H1 (cell line): ENCODE measurements at regions not wholly inside any gene's neighbourhood (a gene's known extent, or its start where the extent isn't known, plus 50 kb on each side); places are given as distances from the start of the nearest gene placed in this dataset.
A peak's percentile ranks its signal among the peaks of the same experiment; 100 is the strongest.

Experiments used
- CTCF ChIA-PET: fragments of 300-600 bp; sonication (Branson Sonifier 250); formaldehyde crosslinking; loops from one replicate; lab custom pipeline; 2021; ENCODE audit not compliant: partially characterized antibody; lab: Charles Lee
- POLR2A ChIA-PET: fragments of 300-600 bp; sonication (Branson Sonifier 250); formaldehyde crosslinking; loops from one replicate; lab custom pipeline; 2021; ENCODE audit warnings: inconsistent platforms; ENCODE audit not compliant: partially characterized antibody; lab: Charles Lee
- DNase-seq, 2 experiments: peaks; one replicate each; pipeline versions ENCODE4 v3.0.0 to v3.0.0-alpha.2; 2010 to 2022; ENCODE audit warnings: low spot score in 2 of 2, low read depth in 1 of 2, mixed read lengths in 1 of 2
- FAIRE-seq: peaks from 2 replicates; lab custom pipeline; 2011; peaks lifted over from hg19 to GRCh38; lab: Jason Lieb, UNC
- H2AFZ ChIP-seq: 2 replicates; pipeline ENCODE4 v1.8.1; 2012; ENCODE audit warnings: low read length, inconsistent platforms
- H2AK5ac ChIP-seq: 2 replicates; pipeline ENCODE4 v1.6.1; 2013; ENCODE audit warnings: low read depth, low read length
- H2BK120ac ChIP-seq: replicated peaks from 2 replicates; pipeline ENCODE3; 2013; ENCODE audit warnings: low read depth, low read length, inconsistent platforms
- H2BK12ac ChIP-seq: 2 replicates; pipeline ENCODE4 v1.6.1; 2013; ENCODE audit warnings: low read depth, low read length
- H2BK15ac ChIP-seq: 2 replicates; pipeline ENCODE4 v1.6.1; 2013; ENCODE audit warnings: low read length
- H2BK20ac ChIP-seq: 2 replicates; pipeline ENCODE4 v1.6.1; 2013; ENCODE audit warnings: low read length
- H2BK5ac ChIP-seq: 2 replicates; pipeline ENCODE4 v1.6.1; 2013; ENCODE audit warnings: low read depth, low read length
- H3K14ac ChIP-seq: 2 replicates; pipeline ENCODE4 v1.6.1; 2013; ENCODE audit warnings: inconsistent platforms; ENCODE audit not compliant: insufficient read length
- H3K18ac ChIP-seq: 2 replicates; pipeline ENCODE4 v1.6.1; 2013; ENCODE audit warnings: low read length; ENCODE audit errors: extremely low read depth
- H3K23ac ChIP-seq: 2 replicates; pipeline ENCODE4 v1.6.1; 2013; ENCODE audit warnings: inconsistent platforms; ENCODE audit not compliant: insufficient read length
- H3K23me2 ChIP-seq: 2 replicates; pipeline ENCODE4 v1.6.1; 2013; ENCODE audit warnings: low read depth, low read length
- H3K27ac ChIP-seq: 2 replicates; pipeline ENCODE4 v1.6.1; 2011; ENCODE audit warnings: low read depth, low read length, inconsistent platforms
- H3K27me3 ChIP-seq, 4 experiments: replicated peaks in 1 of 4; 1 replicate in 1 of 4; 2 replicates in 3 of 4; pipeline versions ENCODE4 v1.6.1 to v1.8.1; 2011 to 2013; ENCODE audit warnings: low read length in 3 of 4, mild to moderate bottlenecking in 3 of 4, inconsistent platforms in 2 of 4, mixed read lengths in 2 of 4, moderate library complexity in 1 of 4; ENCODE audit not compliant: control insufficient read depth in 3 of 4, insufficient read depth in 3 of 4; ENCODE audit errors: extremely low read depth in 1 of 4
- H3K36me3 ChIP-seq, 4 experiments: 2 replicates each; pipeline versions ENCODE4 v1.6.1 to v1.8.1; 2011 to 2013; ENCODE audit warnings: mild to moderate bottlenecking in 4 of 4, low read length in 3 of 4, moderate library complexity in 2 of 4, control low read depth in 1 of 4, inconsistent platforms in 1 of 4; ENCODE audit not compliant: insufficient read depth in 4 of 4, control insufficient read depth in 2 of 4
- H3K4ac ChIP-seq: replicated peaks from 2 replicates; pipeline ENCODE3; 2013; ENCODE audit warnings: low read length, low read depth, mixed read lengths, inconsistent platforms; ENCODE audit not compliant: insufficient read length
- H3K4me1 ChIP-seq, 4 experiments: replicated peaks in 1 of 4; 1 replicate in 1 of 4; 2 replicates in 3 of 4; pipeline versions ENCODE4 v1.6.1 to v1.8.1; 2011 to 2013; ENCODE audit warnings: low read length in 3 of 4, inconsistent platforms in 2 of 4, mixed read lengths in 1 of 4; ENCODE audit not compliant: insufficient read depth in 4 of 4, control insufficient read depth in 3 of 4
- H3K4me2 ChIP-seq, 2 experiments: 2 replicates each; pipeline versions ENCODE4 v1.6.1 to v1.8.1; 2011 to 2013; ENCODE audit warnings: low read depth in 2 of 2, low read length in 2 of 2, control low read depth in 1 of 2, inconsistent platforms in 1 of 2, mild to moderate bottlenecking in 1 of 2; ENCODE audit not compliant: insufficient read depth in 1 of 2
- H3K4me3 ChIP-seq, 4 experiments: fragments of 200-600, 300-600 bp in 1 of 4; sonication (generic), shearing (Covaris generic), sonication (Bioruptor Twin) in 1 of 4; 2 replicates each; pipeline versions ENCODE4 v1.5.1 to v1.8.1; 2011 to 2016; ENCODE audit warnings: low read length in 4 of 4, low read depth in 3 of 4, control low read depth in 2 of 4, inconsistent platforms in 2 of 4, mild to moderate bottlenecking in 2 of 4, mixed read lengths in 1 of 4, moderate library complexity in 1 of 4; ENCODE audit not compliant: insufficient read depth in 2 of 4; ENCODE audit errors: extremely low read depth in 1 of 4
- H3K56ac ChIP-seq: replicated peaks from 2 replicates; pipeline ENCODE3; 2013; ENCODE audit warnings: low read depth, mild to moderate bottlenecking, mixed read lengths, low read length, inconsistent platforms; ENCODE audit not compliant: insufficient read length
- H3K79me1 ChIP-seq: 2 replicates; pipeline ENCODE4 v1.6.1; 2013; ENCODE audit warnings: low read depth, low read length, control low read depth
- H3K79me2 ChIP-seq, 2 experiments: 2 replicates each; pipeline versions ENCODE4 v1.6.1 to v1.8.1; 2012 to 2013; ENCODE audit warnings: low read length in 2 of 2, mild to moderate bottlenecking in 2 of 2, inconsistent platforms in 1 of 2; ENCODE audit not compliant: insufficient read depth in 2 of 2, control insufficient read depth in 1 of 2
- H3K9ac ChIP-seq, 4 experiments: replicated peaks in 1 of 4; 1 replicate in 1 of 4; 2 replicates in 3 of 4; pipeline versions ENCODE4 v1.6.1 to v1.8.1; 2011 to 2013; ENCODE audit warnings: low read depth in 3 of 4, low read length in 3 of 4, control low read depth in 2 of 4, mild to moderate bottlenecking in 2 of 4, moderate library complexity in 2 of 4, inconsistent platforms in 1 of 4; ENCODE audit errors: extremely low read depth in 1 of 4
- H3K9me3 ChIP-seq, 2 experiments: 2 replicates each; pipeline versions ENCODE4 v1.6.1 to v1.8.1; 2012 to 2013; ENCODE audit warnings: mild to moderate bottlenecking in 2 of 2, moderate library complexity in 2 of 2, control low read depth in 1 of 2, inconsistent platforms in 1 of 2, low read depth in 1 of 2, low read length in 1 of 2, mixed read lengths in 1 of 2; ENCODE audit not compliant: insufficient read depth in 2 of 2
- H4K20me1 ChIP-seq, 2 experiments: replicated peaks in 1 of 2; 2 replicates each; pipeline versions ENCODE3 to v1.8.1; 2011 to 2013; ENCODE audit warnings: inconsistent platforms in 2 of 2, low read length in 2 of 2, mild to moderate bottlenecking in 1 of 2; ENCODE audit not compliant: insufficient read depth in 2 of 2, control insufficient read depth in 1 of 2
- H4K5ac ChIP-seq: 2 replicates; pipeline ENCODE4 v1.6.1; 2013; ENCODE audit warnings: low read length, low read depth, mixed read lengths, inconsistent platforms; ENCODE audit not compliant: insufficient read length
- H4K8ac ChIP-seq: 2 replicates; pipeline ENCODE4 v1.8.0; 2013; ENCODE audit warnings: mild to moderate bottlenecking, moderate library complexity, low read length, inconsistent platforms; ENCODE audit not compliant: insufficient read depth; ENCODE audit errors: extremely low read depth
- H4K91ac ChIP-seq: replicated peaks from 2 replicates; pipeline ENCODE3; 2013; ENCODE audit warnings: low read length, mixed read lengths, inconsistent platforms; ENCODE audit not compliant: insufficient read length
- BCL11A ChIP-seq, 2 experiments: IDR thresholded peaks; one replicate each; pipeline ENCODE4 v1.6.1; 2011; ENCODE audit warnings: low read depth in 2 of 2, low read length in 2 of 2, mild to moderate bottlenecking in 2 of 2
- BRCA1 ChIP-seq: IDR thresholded peaks from 2 replicates; pipeline ENCODE4 v1.6.1; 2012; ENCODE audit warnings: low read depth, low read length, improper control_type of control experiment
- CREB1 ChIP-seq: IDR thresholded peaks from 2 replicates; pipeline ENCODE4 v1.6.1; 2012; ENCODE audit warnings: inconsistent platforms
- KDM1A ChIP-seq: fragments of 200-600, 300-600 bp; sonication (generic); IDR thresholded peaks from 2 replicates; pipeline ENCODE4 v1.7.1; 2016; ENCODE audit warnings: mild to moderate bottlenecking, low read length, borderline replicate concordance
- NRF1 ChIP-seq: IDR thresholded peaks from 2 replicates; pipeline ENCODE4 v1.6.1; 2011; ENCODE audit warnings: mild to moderate bottlenecking, low read depth, low read length, improper control_type of control experiment
- POLR2AphosphoS5 ChIP-seq: IDR thresholded peaks from 2 replicates; pipeline ENCODE4 v1.6.1; 2011; ENCODE audit warnings: low read depth, low read length
- SUZ12 ChIP-seq: fragments of 200-600 bp; sonication (generic); IDR thresholded peaks from 2 replicates; pipeline ENCODE4 v1.6.1; 2012; ENCODE audit warnings: mild to moderate bottlenecking, inconsistent platforms, low read length, moderate library complexity, mixed read lengths
- ZNF274 ChIP-seq: IDR thresholded peaks from 2 replicates; pipeline ENCODE4 v1.7.0; 2012; ENCODE audit warnings: low read length, borderline replicate concordance; ENCODE audit errors: extremely low read depth
- WGBS, 2 experiments: shearing (Covaris generic) in 1 of 2; methylation state at CpG; one replicate each; pipeline versions ENCODE4 v1.1.6 to v1.1.7; 2013 to 2015; ENCODE audit warnings: low lambda C conversion rate in 2 of 2, mixed read lengths in 2 of 2, inconsistent platforms in 1 of 2, low coverage in 1 of 2, missing lambda C conversion rate in 1 of 2; ENCODE audit not compliant: insufficient replicate concordance in 2 of 2, insufficient coverage in 1 of 2, insufficient read length in 1 of 2; ENCODE audit errors: extremely low coverage in 1 of 2, missing lambda C conversion rate in 1 of 2; 5-methylcytosine and 5-hydroxymethylcytosine counted together
- TF ChIP-seq, protein P1 (sequence below), 3 experiments: IDR thresholded peaks; 1 replicate in 2 of 3; 2 replicates in 1 of 3; pipeline versions ENCODE4 v1.5.1 to v1.6.1; 2011; ENCODE audit warnings: low read length in 3 of 3, mild to moderate bottlenecking in 3 of 3, inconsistent platforms in 2 of 3, low read depth in 1 of 3, moderate library complexity in 1 of 3; ENCODE audit not compliant: insufficient read depth in 1 of 3; ENCODE audit errors: control extremely low read depth in 1 of 3

DNA sequence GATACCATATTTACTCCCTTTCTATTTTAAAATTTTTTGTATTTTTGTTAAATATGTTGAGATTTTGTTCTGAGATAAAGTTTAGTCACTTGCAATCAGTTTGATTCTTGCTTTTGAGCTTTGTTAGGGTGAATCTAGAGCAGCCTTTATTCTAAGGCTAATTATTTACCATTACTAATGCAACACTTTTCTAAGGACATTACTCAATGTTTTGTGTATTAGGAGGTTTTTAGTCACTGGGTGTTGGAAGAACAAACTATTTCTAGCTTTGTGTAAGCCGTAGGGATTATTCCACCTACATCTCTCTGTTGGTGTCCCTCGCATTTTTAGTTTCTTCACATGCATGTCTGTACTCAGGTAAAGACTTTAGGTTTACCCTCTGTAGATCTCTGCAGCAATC lies 379.5 kb upstream of the CD180 start:
- no peak overlapping the region for H3K4ac ChIP-seq
- no peak overlapping the region for H2BK12ac ChIP-seq
- no peak overlapping the region for H2BK120ac ChIP-seq
- CTCF ChIA-PET: interaction anchor here (1.5 kb wide), 1 partner anchor 58 kb away, joined by 4 read pairs; no protein-coding TSS in a partner anchor
- no peak overlapping the region for H2AK5ac ChIP-seq
- no peaks in the 10 kb centered on the region for H3K79me2 ChIP-seq
- no peak overlapping the region for H4K8ac ChIP-seq
- H4K20me1 ChIP-seq: no peaks in the 10 kb centered on the region
- POLR2A ChIA-PET: no interaction called here
- no peak overlapping the region for H3K27ac ChIP-seq
- H4K91ac ChIP-seq: no peak overlapping the region
- H3K79me1 ChIP-seq: no peaks in the 10 kb centered on the region
- FAIRE-seq: no peak
- H3K36me3 ChIP-seq: no peaks in the 10 kb centered on the region
- no peak overlapping the region for H3K23ac ChIP-seq
- no peak overlapping the region for H3K4me3 ChIP-seq
- H3K4me1 ChIP-seq: no peaks in the 10 kb centered on the region
- no peak overlapping the region for H4K5ac ChIP-seq
- DNase-seq: no peak
- no peaks in the 10 kb centered on the region for H3K27me3 ChIP-seq
- H3K23me2 ChIP-seq: no peaks in the 10 kb centered on the region
- no peak overlapping the region for H2BK15ac ChIP-seq
- 88% methylated on average over 2 of the region's 2 CpGs; no CpG with 5 or more reads in 1 of the 2 experiments for WGBS, 2 experiments
- peak overlapping the region; percentile 70; the same call in 1 of the 2 replicates for H2AFZ ChIP-seq
- H2BK20ac ChIP-seq: no peak overlapping the region
- no peak overlapping the region for H3K14ac ChIP-seq
- no peak overlapping the region for H2BK5ac ChIP-seq
- no peak overlapping the region for H3K4me2 ChIP-seq
- no peak overlapping the region for H3K18ac ChIP-seq
- no peak overlapping the region for H3K9ac ChIP-seq
- H3K56ac ChIP-seq: no peak overlapping the region
- H3K9me3 ChIP-seq: no peaks in the 10 kb centered on the region
- TF ChIP-seq ZNF274 (no peak), KDM1A (no peak), SUZ12 (no peak), POLR2AphosphoS5 (no peak), BCL11A (IDR thresholded peaks at IDR 0.05; ENCODE audit: low read depth in 2 of 2, low read length in 2 of 2) (no peak), BRCA1 (no peak), NRF1 (no peak), CREB1 (no peak)
- TF ChIP-seq, protein P1, sequence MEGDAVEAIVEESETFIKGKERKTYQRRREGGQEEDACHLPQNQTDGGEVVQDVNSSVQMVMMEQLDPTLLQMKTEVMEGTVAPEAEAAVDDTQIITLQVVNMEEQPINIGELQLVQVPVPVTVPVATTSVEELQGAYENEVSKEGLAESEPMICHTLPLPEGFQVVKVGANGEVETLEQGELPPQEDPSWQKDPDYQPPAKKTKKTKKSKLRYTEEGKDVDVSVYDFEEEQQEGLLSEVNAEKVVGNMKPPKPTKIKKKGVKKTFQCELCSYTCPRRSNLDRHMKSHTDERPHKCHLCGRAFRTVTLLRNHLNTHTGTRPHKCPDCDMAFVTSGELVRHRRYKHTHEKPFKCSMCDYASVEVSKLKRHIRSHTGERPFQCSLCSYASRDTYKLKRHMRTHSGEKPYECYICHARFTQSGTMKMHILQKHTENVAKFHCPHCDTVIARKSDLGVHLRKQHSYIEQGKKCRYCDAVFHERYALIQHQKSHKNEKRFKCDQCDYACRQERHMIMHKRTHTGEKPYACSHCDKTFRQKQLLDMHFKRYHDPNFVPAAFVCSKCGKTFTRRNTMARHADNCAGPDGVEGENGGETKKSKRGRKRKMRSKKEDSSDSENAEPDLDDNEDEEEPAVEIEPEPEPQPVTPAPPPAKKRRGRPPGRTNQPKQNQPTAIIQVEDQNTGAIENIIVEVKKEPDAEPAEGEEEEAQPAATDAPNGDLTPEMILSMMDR (IDR thresholded peaks at IDR 0.05; ENCODE audit: control extremely low read depth in 1 of 3, insufficient read depth in 1 of 3, low read depth in 1 of 3, low read length in 3 of 3): no peak
